A673 (cell line): ENCODE measurements at regions not wholly inside any gene's neighbourhood (a gene's known extent, or its start where the extent isn't known, plus 50 kb on each side); places are given as distances from the start of the nearest gene placed in this dataset.

Experiments used
- BruUV-seq: library from RNA; stranded (reverse); fragments of 400-500 nt; replicated peaks from 2 replicates; lab custom pipeline; 2021; lab: Mats Ljungman, UMichigan
- CTCF ChIA-PET: fragments of 300-600 bp; sonication (Branson Sonifier 250); formaldehyde crosslinking; loops from one replicate; lab custom pipeline; 2022; ENCODE audit warnings: antibody characterized with exemption; lab: Charles Lee
- POLR2A ChIA-PET: fragments of 300-600 bp; sonication (Branson Sonifier 250); formaldehyde crosslinking; loops from one replicate; lab custom pipeline; 2022; ENCODE audit warnings: antibody characterized with exemption; ENCODE audit not compliant: low non-redundant PET; lab: Charles Lee
- DNase-seq: peaks from one replicate; pipeline ENCODE4 v3.0.0-alpha.2; 2015; ENCODE audit warnings: low spot score
- H3K27ac ChIP-seq: fragments of 200-600 bp; sonication (generic); 2 replicates; pipeline ENCODE4 v1.5.1; 2016; ENCODE audit warnings: mixed run types, low read depth, mild to moderate bottlenecking, mixed read lengths, antibody characterized with exemption, low read length; ENCODE audit not compliant: poor library complexity, severe bottlenecking
- H3K27me3 ChIP-seq: fragments of 200-600 bp; sonication (generic); replicated peaks from 2 replicates; pipeline ENCODE4 v1.6.1; 2017; ENCODE audit warnings: mixed run types, low read depth, mild to moderate bottlenecking, mixed read lengths, antibody characterized with exemption, low read length; ENCODE audit not compliant: insufficient read depth, poor library complexity
- H3K36me3 ChIP-seq: fragments of 200-600 bp; sonication (generic); 2 replicates; pipeline ENCODE4 v1.6.1; 2016; ENCODE audit warnings: mixed run types, mild to moderate bottlenecking, mixed read lengths, antibody characterized with exemption, low read length; ENCODE audit not compliant: insufficient read depth, poor library complexity, severe bottlenecking
- H3K4me1 ChIP-seq: fragments of 200-600 bp; sonication (generic); 2 replicates; pipeline ENCODE4 v1.6.1; 2017; ENCODE audit warnings: mixed run types, mild to moderate bottlenecking, mixed read lengths, antibody characterized with exemption, low read length; ENCODE audit not compliant: insufficient read depth, poor library complexity, severe bottlenecking
- H3K4me3 ChIP-seq: fragments of 200-600 bp; sonication (generic); 2 replicates; pipeline ENCODE4 v1.5.1; 2016; ENCODE audit warnings: low read depth, mixed run types, mild to moderate bottlenecking, mixed read lengths, low read length; ENCODE audit not compliant: poor library complexity, severe bottlenecking
- H3K9me3 ChIP-seq: fragments of 200-600 bp; sonication (generic); 2 replicates; pipeline ENCODE4 v1.6.1; 2016; ENCODE audit warnings: mixed run types, low read depth, mild to moderate bottlenecking, mixed read lengths, antibody characterized with exemption, low read length; ENCODE audit not compliant: poor library complexity, severe bottlenecking
- CTCF ChIP-seq: fragments of 300-800, 200-600 bp; sonication (generic); conservative IDR thresholded peaks from 2 replicates; pipeline ENCODE4 v1.5.1; 2017; ENCODE audit warnings: low read depth, mild to moderate bottlenecking, antibody characterized with exemption, low read length, moderate library complexity, mixed read lengths
- EZH2 ChIP-seq: fragments of 200-600 bp; sonication (generic); IDR thresholded peaks from 2 replicates; pipeline ENCODE4 v1.6.1; 2017; ENCODE audit warnings: borderline replicate concordance, low read depth, mild to moderate bottlenecking, mixed read lengths, antibody characterized with exemption, low read length; ENCODE audit not compliant: poor library complexity, severe bottlenecking
- intact Hi-C: fragments of 100-400 bp; cut with micrococcal nuclease; formaldehyde crosslinking; loops from one replicate; pipeline ENCODE4 v1.10.0; 2022; ENCODE audit not compliant: unreplicated experiment

- peak; percentile 49 for DNase-seq
- H3K27me3 ChIP-seq, result peaks cover 18% of the 10 kb centered on the region
- POLR2A ChIA-PET, result no interaction called here
- no peak for TF ChIP-seq EZH2
- TF ChIP-seq CTCF, result no peak
- no peaks in the 10 kb centered on the region for H3K9me3 ChIP-seq
- no peaks in the 10 kb centered on the region for H3K36me3 ChIP-seq
- H3K4me1 ChIP-seq, result no peaks in the 10 kb centered on the region
- no peak overlapping the region for H3K4me3 ChIP-seq
- intact Hi-C loops, result no loop called here
- CTCF ChIA-PET, result no interaction called here
- H3K27ac ChIP-seq, result no peak overlapping the region
- BruUV-seq, result no TSS peak
Observed at GRCh38 chr1:29465755-29466154, 229.4 kb downstream of the PTPRU start.

GRCh38 chr1:29462096-29462495 lies 225.8 kb downstream of the PTPRU start:
- ChIA-PET CTCF (no interaction called here), POLR2A (no interaction called here)
- H3K36me3 ChIP-seq, result no peaks in the 10 kb centered on the region
- H3K27ac ChIP-seq, result no peak overlapping the region
- no TSS peak for BruUV-seq
- peaks cover 19% of the 10 kb centered on the region for H3K27me3 ChIP-seq
- intact Hi-C loops, result no loop called here
- no peaks in the 10 kb centered on the region for H3K4me1 ChIP-seq
- H3K9me3 ChIP-seq, result no peaks in the 10 kb centered on the region
- no peak overlapping the region for H3K4me3 ChIP-seq
- DNase-seq, result no peak
- TF ChIP-seq EZH2 (no peak), CTCF (no peak)

GRCh38 chr1:29461115-29461739 lies 224.9 kb downstream of the PTPRU start:
- ChIA-PET CTCF (no interaction called here), POLR2A (no interaction called here)
- no peak overlapping the region for H3K27ac ChIP-seq
- H3K4me3 ChIP-seq, result no peak overlapping the region
- no peaks in the 10 kb centered on the region for H3K9me3 ChIP-seq
- intact Hi-C loops, result no loop called here
- TF ChIP-seq EZH2 (no peak), CTCF (no peak)
- no TSS peak for BruUV-seq
- H3K27me3 ChIP-seq, result peaks cover 15% of the 10 kb centered on the region
- H3K36me3 ChIP-seq, result no peaks in the 10 kb centered on the region
- H3K4me1 ChIP-seq, result no peaks in the 10 kb centered on the region
- DNase-seq, result no peak
